Sigmoid colon (tissue), 6 donors: ENCODE measurements at regions not wholly inside any gene's neighbourhood (a gene's known extent, or its start where the extent isn't known, plus 50 kb on each side); places are given as distances from the start of the nearest gene placed in this dataset.

Experiments
- DNase-seq: peaks from one replicate; pipeline ENCODE4 v3.0.0-alpha.2; 2019
- H3K27ac ChIP-seq, 4 donors: fragments of 200-600 bp; sonication (generic); one replicate each; pipeline ENCODE4 v1.5.1; 2016 to 2019; ENCODE audit warnings: mild to moderate bottlenecking in 1 of 4
- H3K27me3 ChIP-seq, 3 donors: fragments of 200-600 bp; sonication (generic); one replicate each; pipeline ENCODE4 v1.5.1; 2019; ENCODE audit warnings: mild to moderate bottlenecking in 1 of 3
- H3K36me3 ChIP-seq, 4 donors: fragments of 200-600 bp; sonication (generic); one replicate each; pipeline ENCODE4 v1.5.1; 2016 to 2019
- H3K4me1 ChIP-seq, 4 donors: fragments of 200-600 bp; sonication (generic); one replicate each; pipeline ENCODE4 v1.5.1; 2017 to 2019
- H3K4me3 ChIP-seq, 4 donors: fragments of 200-600 bp; sonication (generic); one replicate each; pipeline ENCODE4 v1.5.1; 2017 to 2019; ENCODE audit warnings: mild to moderate bottlenecking in 2 of 4, moderate library complexity in 1 of 4
- H3K9me3 ChIP-seq, 4 donors: fragments of 200-600 bp in 3 of 4; sonication (generic) in 3 of 4; one replicate each; pipeline versions ENCODE4 v1.5.1 to v1.6.1; 2013 to 2019
- CTCF ChIP-seq, 4 experiments: fragments of 450-650 bp in 3 of 4; fragments of 200-600 bp in 1 of 4; IDR thresholded peaks; one replicate each; pipeline ENCODE4 v1.5.1; 2016 to 2019; ENCODE audit warnings: antibody characterized with exemption in 4 of 4, mild to moderate bottlenecking in 3 of 4, moderate library complexity in 2 of 4
- EP300 ChIP-seq, 4 donors: sonication (generic); formaldehyde crosslinking; IDR thresholded peaks; one replicate each; pipeline ENCODE4 v1.6.1; 2017; ENCODE audit warnings: antibody characterized with exemption in 4 of 4
- POLR2A ChIP-seq, 2 donors: fragments of 450-650 bp; IDR thresholded peaks; one replicate each; pipeline ENCODE4 v1.6.1; 2016; ENCODE audit warnings: antibody characterized with exemption in 2 of 2, mild to moderate bottlenecking in 2 of 2, moderate library complexity in 2 of 2
- POLR2AphosphoS5 ChIP-seq, 4 donors: sonication (generic); formaldehyde crosslinking; IDR thresholded peaks; one replicate each; pipeline ENCODE4 v1.6.1; 2017; ENCODE audit warnings: antibody characterized with exemption in 4 of 4
- WGBS, 2 donors: extraction: QIAGEN DNeasy Blood & Tissue Kit; methylation state at CpG; one replicate each; pipeline ENCODE4 v1.1.7; 2013; 5-methylcytosine and 5-hydroxymethylcytosine counted together
- intact Hi-C: fragments of 100-400 bp; cut with DNase I; formaldehyde crosslinking; loops from one replicate; pipeline ENCODE4 v1.15.1; 2023
- donor health status: healthy with polysubstance abuse.
- donor health status: healthy.

GRCh38 chr2:22274661-22275060 lies 1110.3 kb upstream of the KLHL29 start:
- TF ChIP-seq CTCF (IDR thresholded peaks at IDR 0.05) (no peak), EP300 (IDR thresholded peaks at IDR 0.05) (no peak), POLR2A (IDR thresholded peaks at IDR 0.05) (no peak), POLR2AphosphoS5 (IDR thresholded peaks at IDR 0.05) (no peak)
- H3K27me3 ChIP-seq: no peaks in the 10 kb centered on the region
- H3K27ac ChIP-seq: no peak overlapping the region
- no peaks in the 10 kb centered on the region for H3K36me3 ChIP-seq
- 78 to 81% methylated on average over 3 of the region's 3 CpGs for WGBS, 2 donors
- H3K4me3 ChIP-seq: no peak overlapping the region
- no peaks in the 10 kb centered on the region for H3K4me1 ChIP-seq
- no peak for DNase-seq
- H3K9me3 ChIP-seq: no peaks in the 10 kb centered on the region
- intact Hi-C loops: no loop called here

- H3K4me1 ChIP-seq: peaks cover 0 to 13% (median 11%) of the 10 kb centered on the region in 4 donors
- intact Hi-C loops: no loop called here
- no peaks in the 10 kb centered on the region for H3K27me3 ChIP-seq
- no peaks in the 10 kb centered on the region for H3K36me3 ChIP-seq
- H3K27ac ChIP-seq: no peak overlapping the region
- H3K4me3 ChIP-seq: no peak overlapping the region
- H3K9me3 ChIP-seq: no peaks in the 10 kb centered on the region
- TF ChIP-seq EP300 (IDR thresholded peaks at IDR 0.05): no peak
- TF ChIP-seq CTCF (IDR thresholded peaks at IDR 0.05): no peak
- no peak for DNase-seq
- WGBS, 2 donors: 41 to 71% methylated on average over 4 of the region's 4 CpGs
These were observed 1108.3 kb upstream of the KLHL29 start for GRCh38 chr2:22276696-22277095.

- Histone ChIP-seq H3K36me3 (no peaks in the 10 kb centered on the region), H3K4me3 (no peak overlapping the region), H3K27me3 (no peaks in the 10 kb centered on the region), H3K27ac (no peak overlapping the region), H3K9me3 (no peaks in the 10 kb centered on the region), H3K4me1 (peaks cover 0 to 25% (median 19%) of the 10 kb centered on the region in 4 donors)
- TF ChIP-seq EP300 (IDR thresholded peaks at IDR 0.05) (no peak), CTCF (IDR thresholded peaks at IDR 0.05) (no peak)
- DNase-seq: no peak
- intact Hi-C loops: no loop called here
These were observed 1105.4 kb upstream of the KLHL29 start for GRCh38 chr2:22279541-22279940.

- no peak for DNase-seq
- 25 to 52% methylated on average over 4 of the region's 4 CpGs for WGBS, 2 donors
- intact Hi-C loops: no loop called here
These were observed 1103.9 kb upstream of the KLHL29 start for GRCh38 chr2:22281033-22281432.

More at GRCh38 chr2:22281033-22281432, 1103.9 kb upstream of the KLHL29 start:
- Histone ChIP-seq H3K4me3 (no peak overlapping the region), H3K27me3 (no peaks in the 10 kb centered on the region), H3K27ac (peak overlapping the region in 1 of 4 donors; percentile 9), H3K9me3 (no peaks in the 10 kb centered on the region), H3K4me1 (peaks cover 0 to 25% (median 19%) of the 10 kb centered on the region in 4 donors), H3K36me3 (no peaks in the 10 kb centered on the region)
- TF ChIP-seq EP300 (IDR thresholded peaks at IDR 0.05) (no peak), CTCF (IDR thresholded peaks at IDR 0.05) (no peak), POLR2AphosphoS5 (IDR thresholded peaks at IDR 0.05) (no peak), POLR2A (IDR thresholded peaks at IDR 0.05) (no peak)
